Tibial nerve (tissue), 4 donors: ENCODE measurements at regions not wholly inside any gene's neighbourhood (a gene's known extent, or its start where the extent isn't known, plus 50 kb on each side); places are given as distances from the start of the nearest gene placed in this dataset.

Experiments
- DNase-seq, 2 donors: peaks; one replicate each; pipeline ENCODE4 v3.0.0-alpha.2; 2019; ENCODE audit warnings: low spot score in 2 of 2
- H3K27ac ChIP-seq, 4 donors: fragments of 200-600 bp; sonication (generic) in 3 of 4; one replicate each; pipeline ENCODE4 v1.5.1; 2017 to 2019; ENCODE audit warnings: mild to moderate bottlenecking in 1 of 4
- H3K27me3 ChIP-seq, 2 donors: fragments of 200-600 bp; sonication (generic) in 1 of 2; one replicate each; pipeline versions ENCODE4 v1.5.1 to v1.6.0; 2017 to 2019
- H3K36me3 ChIP-seq, 3 donors: fragments of 200-600 bp; sonication (generic); one replicate each; pipeline ENCODE4 v1.5.1; 2018 to 2019
- H3K4me1 ChIP-seq, 4 donors: fragments of 200-600 bp; sonication (generic) in 3 of 4; one replicate each; pipeline ENCODE4 v1.5.1; 2017 to 2019
- H3K4me3 ChIP-seq, 4 donors: fragments of 200-600 bp; sonication (generic) in 3 of 4; one replicate each; pipeline ENCODE4 v1.5.1; 2017 to 2019; ENCODE audit warnings: mild to moderate bottlenecking in 1 of 4, moderate library complexity in 1 of 4
- H3K9me3 ChIP-seq, 4 donors: fragments of 200-600 bp; sonication (generic) in 3 of 4; one replicate each; pipeline ENCODE4 v1.5.1; 2017 to 2019
- CTCF ChIP-seq, 5 experiments: fragments of 200-600 bp in 3 of 5; fragments of 450-650 bp in 2 of 5; sonication (generic) in 3 of 5; IDR thresholded peaks; one replicate each; pipeline ENCODE4 v1.5.1; 2016 to 2019; ENCODE audit warnings: antibody characterized with exemption in 5 of 5, mild to moderate bottlenecking in 3 of 5, moderate library complexity in 2 of 5
- EP300 ChIP-seq, 2 donors: sonication (generic); formaldehyde crosslinking; IDR thresholded peaks; one replicate each; pipeline ENCODE4 v1.6.1; 2017; ENCODE audit warnings: antibody characterized with exemption in 2 of 2, mild to moderate bottlenecking in 1 of 2
- POLR2A ChIP-seq, 2 donors: fragments of 450-650 bp; IDR thresholded peaks; one replicate each; pipeline ENCODE4 v1.6.1; 2017; ENCODE audit warnings: antibody characterized with exemption in 2 of 2, mild to moderate bottlenecking in 2 of 2, moderate library complexity in 2 of 2
- WGBS, 2 donors: methylation state at CpG; one replicate each; pipeline ENCODE4 v1.1.5; 2018; 5-methylcytosine and 5-hydroxymethylcytosine counted together

GRCh38 chr2:164368896-164369295, 252.4 kb downstream of the GRB14 start:
- WGBS, 2 donors = 27 to 29% methylated on average over 2 of the region's 2 CpGs
- no peak for DNase-seq
- peak overlapping the region in 1 of 4 donors; percentile 20 for H3K27ac ChIP-seq
- TF ChIP-seq CTCF (IDR thresholded peaks at IDR 0.05) = no peak
- TF ChIP-seq POLR2A (IDR thresholded peaks at IDR 0.05) = no peak
- no peak for TF ChIP-seq EP300 (IDR thresholded peaks at IDR 0.05)
- H3K36me3 ChIP-seq = no peaks in the 10 kb centered on the region
- H3K4me1 ChIP-seq = peaks cover 0 to 18% (median 0%) of the 10 kb centered on the region in 4 donors
- no peak overlapping the region for H3K4me3 ChIP-seq
- peaks cover 0 to 8% (median 0%) of the 10 kb centered on the region in 4 donors for H3K9me3 ChIP-seq
- H3K27me3 ChIP-seq = no peaks in the 10 kb centered on the region

GRCh38 chr2:164363646-164364045, 257.6 kb downstream of the GRB14 start:
- peaks cover 0 to 4% (median 0%) of the 10 kb centered on the region in 4 donors for H3K4me1 ChIP-seq
- H3K27me3 ChIP-seq = no peaks in the 10 kb centered on the region
- no peaks in the 10 kb centered on the region for H3K36me3 ChIP-seq
- H3K9me3 ChIP-seq = no peaks in the 10 kb centered on the region
- no peak overlapping the region for H3K4me3 ChIP-seq
- no peak for TF ChIP-seq EP300 (IDR thresholded peaks at IDR 0.05)
- no peak for TF ChIP-seq POLR2A (IDR thresholded peaks at IDR 0.05)
- TF ChIP-seq CTCF (IDR thresholded peaks at IDR 0.05) = no peak
- no peak for DNase-seq
- no peak overlapping the region for H3K27ac ChIP-seq

- H3K27me3 ChIP-seq = no peaks in the 10 kb centered on the region
- no peak for TF ChIP-seq EP300 (IDR thresholded peaks at IDR 0.05)
- TF ChIP-seq CTCF (IDR thresholded peaks at IDR 0.05) = no peak
- TF ChIP-seq POLR2A (IDR thresholded peaks at IDR 0.05) = no peak
- H3K4me1 ChIP-seq = no peaks in the 10 kb centered on the region
- H3K27ac ChIP-seq = no peak overlapping the region
- 66% methylated on average over 2 of the region's 2 CpGs for WGBS, 2 donors
- H3K36me3 ChIP-seq = no peaks in the 10 kb centered on the region
- H3K4me3 ChIP-seq = no peak overlapping the region
- H3K9me3 ChIP-seq = no peaks in the 10 kb centered on the region
- DNase-seq = no peak
These were observed 269.7 kb downstream of the GRB14 start for GRCh38 chr2:164351536-164351935.

GRCh38 chr2:164335947-164336346, 285.3 kb downstream of the GRB14 start:
- no peak for TF ChIP-seq CTCF (IDR thresholded peaks at IDR 0.05)
- TF ChIP-seq POLR2A (IDR thresholded peaks at IDR 0.05) = no peak
- no peak for TF ChIP-seq EP300 (IDR thresholded peaks at IDR 0.05)

GRCh38 chr2:164335128-164335527, 286.2 kb downstream of the GRB14 start:
- DNase-seq = no peak
- H3K4me3 ChIP-seq = no peak overlapping the region
- no peak overlapping the region for H3K27ac ChIP-seq
- no peaks in the 10 kb centered on the region for H3K4me1 ChIP-seq
- no peaks in the 10 kb centered on the region for H3K27me3 ChIP-seq
- WGBS, 2 donors = 97 to 100% methylated on average over 2 of the region's 2 CpGs
- TF ChIP-seq EP300 (IDR thresholded peaks at IDR 0.05) (no peak), POLR2A (IDR thresholded peaks at IDR 0.05) (no peak), CTCF (IDR thresholded peaks at IDR 0.05) (no peak)
- peaks cover 0 to 5% (median 0%) of the 10 kb centered on the region in 4 donors for H3K9me3 ChIP-seq
- no peaks in the 10 kb centered on the region for H3K36me3 ChIP-seq

More at GRCh38 chr2:164335947-164336346, 285.3 kb downstream of the GRB14 start:
- no peaks in the 10 kb centered on the region for H3K4me1 ChIP-seq
- no peak overlapping the region for H3K4me3 ChIP-seq
- no peak for DNase-seq
- WGBS, 2 donors = 69 to 77% methylated on average over 2 of the region's 2 CpGs
- no peak overlapping the region for H3K27ac ChIP-seq
- peaks cover 0 to 5% (median 0%) of the 10 kb centered on the region in 4 donors for H3K9me3 ChIP-seq
- H3K36me3 ChIP-seq = no peaks in the 10 kb centered on the region
- no peaks in the 10 kb centered on the region for H3K27me3 ChIP-seq
